GM06990 (cell line): ENCODE measurements at regions not wholly inside any gene's neighbourhood (a gene's known extent, or its start where the extent isn't known, plus 50 kb on each side); places are given as distances from the start of the nearest gene placed in this dataset.
"Not testable (repeated sequence)": the region's sequence is repeated elsewhere in the genome, so short reads cannot be mapped to it uniquely, and the experiment has no call there.

Experiments
- DNase-seq: peaks from one replicate; pipeline ENCODE4 v3.0.0-alpha.2; 2011; ENCODE audit not compliant: insufficient read length; ENCODE audit errors: extremely low read depth
- H3K27me3 ChIP-seq: replicated peaks from 2 replicates; pipeline ENCODE4 v1.6.0; 2011; ENCODE audit warnings: low read length; ENCODE audit not compliant: control insufficient read depth, insufficient read depth
- H3K36me3 ChIP-seq: 2 replicates; pipeline ENCODE4 v1.5.1; 2011; ENCODE audit warnings: low read length; ENCODE audit not compliant: control insufficient read depth, insufficient read depth
- H3K4me3 ChIP-seq: replicated peaks from 2 replicates; pipeline ENCODE4 v1.5.1; 2011; ENCODE audit warnings: low read depth, mild to moderate bottlenecking, control low read depth, low read length
- TF ChIP-seq, protein P1 (sequence below): IDR thresholded peaks from 2 replicates; pipeline ENCODE4 v1.5.1; 2011; ENCODE audit warnings: low read length, control low read depth, mild to moderate bottlenecking, inconsistent platforms; ENCODE audit not compliant: insufficient read depth, poor library complexity, severe bottlenecking

DNA sequence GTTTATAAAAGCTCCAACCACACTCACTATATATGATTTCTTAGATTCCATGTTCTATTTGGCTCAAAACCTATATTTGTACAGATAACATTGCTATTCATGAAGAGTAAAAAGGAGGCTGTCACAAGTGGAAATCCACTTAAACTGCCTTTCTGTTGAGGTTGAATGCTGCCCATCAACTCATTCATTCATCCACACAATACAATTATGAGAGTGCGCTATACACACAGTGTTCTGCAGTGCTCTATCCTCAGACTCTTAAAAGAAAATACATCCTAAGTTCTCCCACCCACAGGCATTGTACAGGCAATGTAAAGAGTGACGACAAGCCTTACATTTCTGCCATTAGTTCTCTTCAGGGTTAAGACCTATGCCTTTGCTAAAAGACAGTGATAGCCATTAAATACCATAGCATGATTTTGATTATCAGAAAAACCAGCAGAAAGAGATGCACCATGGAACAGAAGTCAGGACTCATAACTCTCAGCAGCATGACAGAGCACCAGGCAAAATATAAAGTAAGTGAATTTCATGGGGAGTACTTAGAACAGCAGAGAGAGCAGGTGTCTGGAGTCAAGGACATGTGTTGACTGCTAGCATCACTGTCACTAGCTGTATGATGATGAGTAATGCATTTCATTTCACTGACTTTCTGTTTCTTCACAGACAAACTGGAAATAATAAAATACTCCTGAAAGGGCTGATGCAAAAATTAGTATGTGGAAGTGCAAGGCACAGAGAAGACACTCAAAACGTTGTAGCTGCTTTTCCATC, 218.0 kb downstream of the RBM26 start:
- Histone ChIP-seq H3K36me3 (no peaks in the 10 kb centered on the region), H3K27me3 (no peaks in the 10 kb centered on the region), H3K4me3 (no peak overlapping the region)
- no peak for DNase-seq
- TF ChIP-seq, protein P1, sequence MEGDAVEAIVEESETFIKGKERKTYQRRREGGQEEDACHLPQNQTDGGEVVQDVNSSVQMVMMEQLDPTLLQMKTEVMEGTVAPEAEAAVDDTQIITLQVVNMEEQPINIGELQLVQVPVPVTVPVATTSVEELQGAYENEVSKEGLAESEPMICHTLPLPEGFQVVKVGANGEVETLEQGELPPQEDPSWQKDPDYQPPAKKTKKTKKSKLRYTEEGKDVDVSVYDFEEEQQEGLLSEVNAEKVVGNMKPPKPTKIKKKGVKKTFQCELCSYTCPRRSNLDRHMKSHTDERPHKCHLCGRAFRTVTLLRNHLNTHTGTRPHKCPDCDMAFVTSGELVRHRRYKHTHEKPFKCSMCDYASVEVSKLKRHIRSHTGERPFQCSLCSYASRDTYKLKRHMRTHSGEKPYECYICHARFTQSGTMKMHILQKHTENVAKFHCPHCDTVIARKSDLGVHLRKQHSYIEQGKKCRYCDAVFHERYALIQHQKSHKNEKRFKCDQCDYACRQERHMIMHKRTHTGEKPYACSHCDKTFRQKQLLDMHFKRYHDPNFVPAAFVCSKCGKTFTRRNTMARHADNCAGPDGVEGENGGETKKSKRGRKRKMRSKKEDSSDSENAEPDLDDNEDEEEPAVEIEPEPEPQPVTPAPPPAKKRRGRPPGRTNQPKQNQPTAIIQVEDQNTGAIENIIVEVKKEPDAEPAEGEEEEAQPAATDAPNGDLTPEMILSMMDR, result no peak

DNA sequence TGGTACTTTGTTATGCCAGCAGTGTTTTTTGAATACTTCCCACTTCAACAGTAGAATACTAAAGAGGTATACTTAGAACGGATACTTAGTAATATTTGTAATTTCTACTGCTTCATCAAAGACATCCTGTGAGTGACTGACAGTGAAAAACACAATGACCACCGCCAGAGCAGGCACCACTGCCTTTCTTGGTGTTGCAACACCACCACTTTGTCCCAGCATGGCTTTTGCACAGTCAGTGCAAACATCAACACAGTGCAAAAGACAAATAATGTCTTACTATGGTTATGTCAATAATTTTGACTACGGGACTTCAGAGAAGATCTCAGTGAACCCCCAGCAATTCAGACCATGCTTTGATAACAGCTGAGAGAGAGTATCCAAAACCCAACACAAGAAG, 220.5 kb downstream of the RBM26 start:
- no peak overlapping the region for H3K4me3 ChIP-seq
- H3K36me3 ChIP-seq, result no peaks in the 10 kb centered on the region
- TF ChIP-seq, protein P1, result no peak
- H3K27me3 ChIP-seq, result no peaks in the 10 kb centered on the region
- DNase-seq, result no peak

DNA sequence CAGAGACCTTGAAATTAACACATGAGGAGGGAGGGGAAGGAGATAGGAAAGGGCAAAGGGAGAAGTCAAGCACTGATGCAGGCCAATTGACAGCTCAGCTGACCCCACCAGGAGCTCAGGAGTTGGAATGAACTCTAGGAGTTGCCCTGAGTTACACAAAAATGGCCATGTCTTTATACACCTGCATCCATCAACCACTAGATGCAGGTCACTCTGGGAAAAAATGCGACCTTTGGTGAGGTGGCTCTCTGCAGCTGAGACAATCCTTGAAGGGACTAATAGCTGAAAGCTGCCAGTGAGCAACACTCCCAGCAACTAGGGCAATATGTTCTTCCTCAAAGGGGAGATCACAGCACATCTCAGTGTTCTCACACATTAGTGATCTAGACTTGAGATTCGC, 222.8 kb downstream of the RBM26 start:
- DNase-seq, result no peak
- H3K36me3 ChIP-seq, result no peaks in the 10 kb centered on the region
- H3K4me3 ChIP-seq, result no peak overlapping the region
- no peaks in the 10 kb centered on the region for H3K27me3 ChIP-seq
- TF ChIP-seq, protein P1, result no peak

DNA sequence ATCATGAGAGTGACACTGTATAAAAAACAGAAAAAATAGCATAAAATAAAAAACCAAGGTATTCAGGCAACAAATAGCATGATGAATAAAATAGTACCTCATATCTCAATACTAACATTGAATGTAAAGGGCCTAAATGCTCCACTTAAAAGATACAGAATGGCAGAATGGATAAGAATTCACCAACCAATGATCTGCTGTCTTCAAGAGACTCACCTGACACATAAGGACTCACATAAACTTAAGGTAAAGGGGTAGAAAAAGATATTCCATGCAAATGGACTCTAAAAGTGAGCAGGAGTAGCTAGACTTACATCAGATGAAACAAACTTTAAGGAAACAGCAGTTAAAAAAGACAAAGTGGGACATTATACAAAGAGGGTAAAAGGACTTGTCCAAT, 232.4 kb downstream of the RBM26 start:
- not testable (repeated sequence) for H3K27me3 ChIP-seq, H3K4me3 ChIP-seq, H3K36me3 ChIP-seq, DNase-seq

DNA sequence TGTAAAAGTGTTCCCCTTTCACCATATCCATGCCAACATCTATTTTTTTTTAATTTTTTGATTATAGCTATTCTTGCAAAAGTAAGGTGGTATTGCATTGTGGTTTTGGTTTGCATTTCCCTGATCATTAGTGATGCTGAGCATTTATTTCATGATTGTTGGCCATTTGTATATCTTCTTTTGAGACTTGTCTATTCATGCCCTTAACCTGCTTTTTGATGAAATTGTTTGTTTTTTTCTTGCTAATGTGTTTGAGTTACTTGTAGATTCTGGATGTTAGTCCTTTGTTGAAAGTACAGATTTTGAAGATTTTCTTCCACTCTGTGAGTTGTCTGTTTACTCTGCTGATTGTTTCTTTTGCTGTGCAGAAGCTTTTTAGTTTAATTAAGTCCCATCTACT, 233.1 kb downstream of the RBM26 start:
- not testable (repeated sequence) for H3K36me3 ChIP-seq, H3K4me3 ChIP-seq, H3K27me3 ChIP-seq, DNase-seq

DNA sequence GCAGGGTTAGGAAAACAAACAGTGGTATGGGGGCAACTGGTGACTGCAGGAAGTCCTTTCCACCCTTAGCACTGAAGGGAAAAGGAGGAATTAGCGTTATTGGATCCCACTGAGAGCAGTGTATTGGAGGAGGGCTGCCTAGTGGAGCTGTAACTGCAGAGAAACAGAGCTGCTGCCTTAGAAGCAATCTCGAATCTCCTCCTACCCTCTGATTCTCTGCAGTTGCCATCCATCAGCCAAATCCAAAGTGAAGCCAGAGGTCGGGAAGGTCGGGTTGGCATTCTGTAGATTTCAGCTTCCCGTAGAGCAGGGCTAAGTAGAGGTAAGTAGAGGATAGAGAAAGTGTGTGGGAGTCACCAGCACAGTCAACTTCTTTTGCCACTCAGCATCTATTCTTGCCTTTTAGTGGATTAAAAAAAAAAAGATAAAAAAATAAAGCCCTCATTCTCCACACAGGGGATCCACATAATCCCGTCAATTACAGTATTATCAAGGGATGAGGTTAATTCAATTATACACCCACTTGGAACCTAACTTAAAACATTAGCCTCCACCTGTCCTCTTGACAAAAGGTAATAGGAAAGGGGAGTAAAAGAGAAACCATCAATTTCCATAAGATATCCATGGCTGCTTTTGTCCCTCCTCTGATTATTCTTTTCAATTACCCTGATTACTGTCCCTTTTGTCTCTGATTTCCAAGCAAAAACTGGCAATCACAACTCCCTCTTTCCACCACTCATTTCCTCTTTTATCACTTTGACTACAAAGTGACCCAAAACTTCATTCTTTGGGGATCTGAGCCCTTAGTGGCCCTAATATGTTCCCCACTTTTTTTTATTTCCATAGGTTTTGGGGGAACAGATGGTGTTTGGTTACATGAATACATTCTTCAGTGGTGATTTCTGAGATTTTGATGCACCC, 234.7 kb downstream of the RBM26 start:
- DNase-seq, result no peak
- TF ChIP-seq, protein P1, result no peak

More for the DNA sequence above, 234.7 kb downstream of the RBM26 start:
- Histone ChIP-seq H3K27me3 (no peaks in the 10 kb centered on the region), H3K4me3 (no peak overlapping the region), H3K36me3 (no peaks in the 10 kb centered on the region)
